WI38 (cell line): ENCODE measurements at regions not wholly inside any gene's neighbourhood (a gene's known extent, or its start where the extent isn't known, plus 50 kb on each side); places are given as distances from the start of the nearest gene placed in this dataset.

ENCODE experiments used
- H3K4me3 ChIP-seq: 2 replicates; pipeline ENCODE4 v1.5.1; 2011; ENCODE audit warnings: low read depth, mild to moderate bottlenecking, control low read depth, low read length
- CTCF ChIP-seq: IDR thresholded peaks from 2 replicates; pipeline ENCODE4 v1.5.1; 2012; ENCODE audit warnings: low read depth, mild to moderate bottlenecking, control low read depth, low read length

GRCh38 chr2:149849591-149849990, 262.0 kb upstream of the MMADHC start:
- no peak overlapping the region for H3K4me3 ChIP-seq

GRCh38 chr2:149849136-149849535, 261.6 kb upstream of the MMADHC start:
- no peak overlapping the region for H3K4me3 ChIP-seq
- no peak for TF ChIP-seq CTCF

More at GRCh38 chr2:149849591-149849990, 262.0 kb upstream of the MMADHC start:
- no peak for TF ChIP-seq CTCF

GRCh38 chr2:149841396-149841795, 253.8 kb upstream of the MMADHC start:
- H3K4me3 ChIP-seq, result no peak overlapping the region
- no peak for TF ChIP-seq CTCF

- no peak for TF ChIP-seq CTCF
- no peak overlapping the region for H3K4me3 ChIP-seq
These were observed 244.7 kb upstream of the MMADHC start for GRCh38 chr2:149832324-149832723.

GRCh38 chr2:149828520-149829210, 241.1 kb upstream of the MMADHC start:
- no peak for TF ChIP-seq CTCF
- no peak overlapping the region for H3K4me3 ChIP-seq

GRCh38 chr2:149827585-149828126, 240.1 kb upstream of the MMADHC start:
- H3K4me3 ChIP-seq, result no peak overlapping the region
- TF ChIP-seq CTCF, result no peak

GRCh38 chr2:149826471-149827125, 239.0 kb upstream of the MMADHC start:
- no peak for TF ChIP-seq CTCF
- no peak overlapping the region for H3K4me3 ChIP-seq
